Tibial nerve (tissue), 4 donors: ENCODE measurements at regions not wholly inside any gene's neighbourhood (a gene's known extent, or its start where the extent isn't known, plus 50 kb on each side); places are given as distances from the start of the nearest gene placed in this dataset.

Experiments used
- DNase-seq, 2 donors: peaks; one replicate each; pipeline ENCODE4 v3.0.0-alpha.2; 2019; ENCODE audit warnings: low spot score in 2 of 2
- H3K27ac ChIP-seq, 4 donors: fragments of 200-600 bp; sonication (generic) in 3 of 4; one replicate each; pipeline ENCODE4 v1.5.1; 2017 to 2019; ENCODE audit warnings: mild to moderate bottlenecking in 1 of 4
- H3K27me3 ChIP-seq, 2 donors: fragments of 200-600 bp; sonication (generic) in 1 of 2; one replicate each; pipeline versions ENCODE4 v1.5.1 to v1.6.0; 2017 to 2019
- H3K36me3 ChIP-seq, 3 donors: fragments of 200-600 bp; sonication (generic); one replicate each; pipeline ENCODE4 v1.5.1; 2018 to 2019
- H3K4me1 ChIP-seq, 4 donors: fragments of 200-600 bp; sonication (generic) in 3 of 4; one replicate each; pipeline ENCODE4 v1.5.1; 2017 to 2019
- H3K4me3 ChIP-seq, 4 donors: fragments of 200-600 bp; sonication (generic) in 3 of 4; one replicate each; pipeline ENCODE4 v1.5.1; 2017 to 2019; ENCODE audit warnings: mild to moderate bottlenecking in 1 of 4, moderate library complexity in 1 of 4
- H3K9me3 ChIP-seq, 4 donors: fragments of 200-600 bp; sonication (generic) in 3 of 4; one replicate each; pipeline ENCODE4 v1.5.1; 2017 to 2019
- CTCF ChIP-seq, 5 experiments: fragments of 200-600 bp in 3 of 5; fragments of 450-650 bp in 2 of 5; sonication (generic) in 3 of 5; IDR thresholded peaks; one replicate each; pipeline ENCODE4 v1.5.1; 2016 to 2019; ENCODE audit warnings: antibody characterized with exemption in 5 of 5, mild to moderate bottlenecking in 3 of 5, moderate library complexity in 2 of 5
- EP300 ChIP-seq, 2 donors: sonication (generic); formaldehyde crosslinking; IDR thresholded peaks; one replicate each; pipeline ENCODE4 v1.6.1; 2017; ENCODE audit warnings: antibody characterized with exemption in 2 of 2, mild to moderate bottlenecking in 1 of 2
- POLR2A ChIP-seq, 2 donors: fragments of 450-650 bp; IDR thresholded peaks; one replicate each; pipeline ENCODE4 v1.6.1; 2017; ENCODE audit warnings: antibody characterized with exemption in 2 of 2, mild to moderate bottlenecking in 2 of 2, moderate library complexity in 2 of 2
- WGBS, 2 donors: methylation state at CpG; one replicate each; pipeline ENCODE4 v1.1.5; 2018; 5-methylcytosine and 5-hydroxymethylcytosine counted together

GRCh38 chr11:95586155-95586554 is 203.4 kb downstream of the FAM76B start:
- 48 to 57% methylated on average over 1 of the region's 1 CpG for WGBS, 2 donors
- peaks cover 0 to 38% (median 8%) of the 10 kb centered on the region in 4 donors for H3K4me1 ChIP-seq
- H3K27me3 ChIP-seq: no peaks in the 10 kb centered on the region
- no peak overlapping the region for H3K4me3 ChIP-seq
- no peak for DNase-seq
- TF ChIP-seq POLR2A (IDR thresholded peaks at IDR 0.05): no peak
- TF ChIP-seq EP300 (IDR thresholded peaks at IDR 0.05): peak in 1 of 2 donors; percentile 76
- H3K9me3 ChIP-seq: no peaks in the 10 kb centered on the region
- H3K27ac ChIP-seq: peak overlapping the region in 3 of 4 donors; percentile 35 to 78 (median 71)
- H3K36me3 ChIP-seq: no peaks in the 10 kb centered on the region

GRCh38 chr11:95585752-95586077 is 203.9 kb downstream of the FAM76B start:
- no peak for TF ChIP-seq EP300 (IDR thresholded peaks at IDR 0.05)
- no peak for TF ChIP-seq CTCF (IDR thresholded peaks at IDR 0.05)
- TF ChIP-seq POLR2A (IDR thresholded peaks at IDR 0.05): no peak
- H3K4me1 ChIP-seq: peaks cover 0 to 34% (median 7%) of the 10 kb centered on the region in 4 donors
- 52 to 54% methylated on average over 4 of the region's 4 CpGs for WGBS, 2 donors
- H3K36me3 ChIP-seq: no peaks in the 10 kb centered on the region
- no peak for DNase-seq
- no peak overlapping the region for H3K4me3 ChIP-seq
- H3K9me3 ChIP-seq: no peaks in the 10 kb centered on the region
- H3K27ac ChIP-seq: peak overlapping the region in 2 of 4 donors; percentile 71 to 78
- H3K27me3 ChIP-seq: no peaks in the 10 kb centered on the region

- peaks cover 0 to 28% (median 4%) of the 10 kb centered on the region in 4 donors for H3K4me1 ChIP-seq
- TF ChIP-seq EP300 (IDR thresholded peaks at IDR 0.05): no peak
- no peak for TF ChIP-seq POLR2A (IDR thresholded peaks at IDR 0.05)
- WGBS, 2 donors: 68 to 77% methylated on average over 3 of the region's 3 CpGs
- H3K9me3 ChIP-seq: no peaks in the 10 kb centered on the region
- peak overlapping the region in 2 of 4 donors; percentile 71 to 78 for H3K27ac ChIP-seq
- no peaks in the 10 kb centered on the region for H3K27me3 ChIP-seq
- no peak for DNase-seq
- H3K36me3 ChIP-seq: no peaks in the 10 kb centered on the region
- no peak overlapping the region for H3K4me3 ChIP-seq
Observed at GRCh38 chr11:95585069-95585751, 204.4 kb downstream of the FAM76B start.

DNA sequence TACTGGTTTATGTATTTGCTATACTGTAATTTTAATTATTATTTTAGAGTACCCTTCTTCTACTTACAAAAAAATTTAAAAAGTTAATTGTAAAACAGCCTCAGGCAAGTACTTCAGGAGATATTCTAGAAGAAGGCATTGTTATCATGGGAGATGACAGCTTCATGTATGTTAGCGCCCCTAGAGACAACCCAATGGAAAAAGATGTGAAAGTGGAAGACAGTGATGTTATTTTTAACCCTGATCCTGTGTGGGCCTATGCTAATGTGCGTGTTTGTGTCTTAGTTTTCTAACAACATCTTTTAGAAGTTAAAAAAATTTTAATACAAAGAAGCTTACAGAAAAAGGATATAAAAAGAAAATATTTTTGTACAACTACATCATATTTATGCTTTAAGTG is 205.0 kb downstream of the FAM76B start:
- WGBS, 2 donors: 71 to 80% methylated on average over 2 of the region's 2 CpGs
- TF ChIP-seq POLR2A (IDR thresholded peaks at IDR 0.05): no peak
- no peak for TF ChIP-seq CTCF (IDR thresholded peaks at IDR 0.05)
- no peak for TF ChIP-seq EP300 (IDR thresholded peaks at IDR 0.05)

DNA sequence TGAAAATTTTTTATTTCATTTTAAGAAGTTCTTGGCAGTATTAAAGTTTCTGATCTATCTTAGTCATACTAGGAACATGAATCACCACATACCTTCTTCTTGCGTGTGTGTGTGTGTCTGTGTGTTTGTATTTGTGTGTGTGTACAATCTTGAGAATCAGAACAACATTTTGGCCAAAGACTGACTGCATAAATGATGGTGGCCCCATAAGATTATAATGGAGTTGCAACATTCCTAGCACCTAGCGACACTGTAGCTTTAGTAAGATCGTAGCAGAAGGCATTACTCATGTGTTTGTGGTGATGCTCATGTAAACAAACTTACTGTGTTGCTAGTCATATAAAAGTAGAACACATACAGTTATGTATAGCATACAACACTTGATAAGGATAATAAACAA is 205.4 kb downstream of the FAM76B start:
- peaks cover 0 to 21% (median 0%) of the 10 kb centered on the region in 4 donors for H3K4me1 ChIP-seq
- no peak for DNase-seq
- H3K4me3 ChIP-seq: no peak overlapping the region
- H3K9me3 ChIP-seq: no peaks in the 10 kb centered on the region
- TF ChIP-seq POLR2A (IDR thresholded peaks at IDR 0.05): no peak
- TF ChIP-seq EP300 (IDR thresholded peaks at IDR 0.05): no peak
- no peak for TF ChIP-seq CTCF (IDR thresholded peaks at IDR 0.05)
- H3K27ac ChIP-seq: peak overlapping the region in 2 of 4 donors; percentile 29 to 78
- no peaks in the 10 kb centered on the region for H3K36me3 ChIP-seq
- 73 to 87% methylated on average over 3 of the region's 3 CpGs for WGBS, 2 donors
- no peaks in the 10 kb centered on the region for H3K27me3 ChIP-seq

More for the DNA sequence above, 205.0 kb downstream of the FAM76B start:
- no peaks in the 10 kb centered on the region for H3K27me3 ChIP-seq
- no peak overlapping the region for H3K4me3 ChIP-seq
- DNase-seq: no peak
- peaks cover 0 to 23% (median 1%) of the 10 kb centered on the region in 4 donors for H3K4me1 ChIP-seq
- no peaks in the 10 kb centered on the region for H3K36me3 ChIP-seq
- no peaks in the 10 kb centered on the region for H3K9me3 ChIP-seq
- peak overlapping the region in 1 of 4 donors; percentile 78 for H3K27ac ChIP-seq

DNA sequence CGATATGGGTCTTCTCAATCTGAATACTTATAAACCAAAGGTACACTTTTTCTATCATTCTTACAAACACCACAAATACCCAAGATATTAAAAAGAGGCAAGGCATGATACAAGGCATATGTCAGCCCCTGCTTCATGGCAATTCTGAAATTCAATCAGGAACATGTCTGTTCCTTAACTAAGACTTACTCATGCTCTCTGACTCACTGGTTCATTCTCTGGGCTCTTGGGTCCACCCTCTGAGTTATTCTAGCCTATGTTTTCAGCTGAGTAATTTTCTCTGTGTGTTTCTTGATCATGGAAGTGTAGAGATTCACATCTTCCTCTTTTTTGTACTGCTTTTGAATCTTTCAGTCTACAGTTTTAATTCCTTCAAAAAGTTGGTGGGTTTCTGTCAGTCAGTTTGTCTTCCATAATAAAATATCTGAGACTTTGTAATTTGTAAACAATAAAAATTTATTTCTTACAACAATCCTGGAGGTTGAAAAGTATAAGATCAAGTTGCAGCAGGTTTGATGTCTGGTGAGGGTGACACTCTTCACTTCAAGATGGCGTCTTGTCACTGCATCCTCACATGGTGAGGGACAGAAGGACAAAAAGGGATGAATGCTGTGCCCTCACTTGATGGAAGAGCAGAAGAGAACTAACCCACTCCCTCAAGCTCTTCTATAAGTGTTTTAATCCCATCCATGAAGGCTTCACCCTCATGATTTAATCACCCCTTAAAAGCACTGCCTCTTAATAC is 211.7 kb downstream of the FAM76B start:
- Histone ChIP-seq H3K4me3 (no peak overlapping the region), H3K4me1 (peaks cover 0 to 30% (median 14%) of the 10 kb centered on the region in 4 donors), H3K27ac (peak overlapping the region in 2 of 4 donors; percentile 66 to 83), H3K36me3 (no peaks in the 10 kb centered on the region), H3K27me3 (no peaks in the 10 kb centered on the region), H3K9me3 (no peaks in the 10 kb centered on the region)
- 96 to 97% methylated on average over 2 of the region's 2 CpGs for WGBS, 2 donors
- DNase-seq: no peak
- no peak for TF ChIP-seq POLR2A (IDR thresholded peaks at IDR 0.05)
- no peak for TF ChIP-seq EP300 (IDR thresholded peaks at IDR 0.05)
- no peak for TF ChIP-seq CTCF (IDR thresholded peaks at IDR 0.05)
